GM12878 (cell line): ENCODE measurements at regions not wholly inside any gene's neighbourhood (a gene's known extent, or its start where the extent isn't known, plus 50 kb on each side); places are given as distances from the start of the nearest gene placed in this dataset.

ENCODE experiments used
- ATAC-seq: fragments of 200-7000 bp; cut with Tn5 transposase; 3 replicates; pipeline ENCODE4 v1.9.1; 2020; ENCODE audit warnings: mild to moderate bottlenecking, moderate library complexity
- BruUV-seq: library from RNA; stranded (reverse); fragments of 400-500 nt; replicated peaks from 2 replicates; lab custom pipeline; 2021; lab: Mats Ljungman, UMichigan
- CTCF ChIA-PET: fragments of 300-600 bp; sonication (Branson Sonifier 250); formaldehyde crosslinking; extraction: SDS; loops from one replicate; lab custom pipeline; 2021; ENCODE audit warnings: inconsistent platforms; lab: Yijun Ruan, JAX
- POLR2A ChIA-PET: fragments of 350-600 bp; formaldehyde crosslinking; extraction: SDS; loops from one replicate; lab custom pipeline; 2021; ENCODE audit warnings: inconsistent platforms; lab: Charles Lee
- RAD21 ChIA-PET: fragments of 300-600 bp; sonication (Branson Sonifier 250); formaldehyde crosslinking; loops from one replicate; lab custom pipeline; 2023; ENCODE audit warnings: antibody characterized with exemption; ENCODE audit not compliant: unreplicated experiment; lab: Charles Lee
- SMC1A ChIA-PET: fragments of 300-600 bp; sonication (Branson Sonifier 250); formaldehyde crosslinking; loops from one replicate; lab custom pipeline; 2023; ENCODE audit not compliant: unreplicated experiment, uncharacterized antibody; lab: Charles Lee
- DNase-seq: peaks from one replicate; pipeline ENCODE4 v3.0.0-alpha.2; 2011; ENCODE audit warnings: low read depth, low spot score
- FAIRE-seq: peaks from 3 replicates; lab custom pipeline; 2011; peaks lifted over from hg19 to GRCh38; lab: Jason Lieb, UNC
- H2AFZ ChIP-seq: 2 replicates; pipeline ENCODE4 v1.6.0; 2011; ENCODE audit warnings: low read depth, low read length, control low read depth; ENCODE audit not compliant: control insufficient read depth
- H3K27ac ChIP-seq: 2 replicates; pipeline ENCODE4 v1.5.1; 2011; ENCODE audit warnings: control low read depth; ENCODE audit not compliant: control insufficient read depth, insufficient read depth
- H3K27me3 ChIP-seq, 2 experiments: replicated peaks in 1 of 2; 2 replicates each; pipeline versions ENCODE4 v1.6.0 to v1.6.1; 2011; ENCODE audit warnings: low read length in 1 of 2; ENCODE audit not compliant: control insufficient read depth in 2 of 2, insufficient read depth in 2 of 2
- H3K36me3 ChIP-seq, 2 experiments: 2 replicates each; pipeline ENCODE4 v1.5.1; 2011; ENCODE audit warnings: low read length in 1 of 2; ENCODE audit not compliant: control insufficient read depth in 2 of 2, insufficient read depth in 2 of 2
- H3K4me1 ChIP-seq: 2 replicates; pipeline ENCODE4 v1.6.1; 2011; ENCODE audit warnings: mild to moderate bottlenecking, low read length, moderate library complexity, mixed read lengths; ENCODE audit not compliant: control insufficient read depth, insufficient read depth
- H3K4me2 ChIP-seq: 2 replicates; pipeline ENCODE4 v1.6.0; 2011; ENCODE audit warnings: control low read depth; ENCODE audit not compliant: control insufficient read depth, insufficient read depth
- H3K4me3 ChIP-seq: fragments of 200-600 bp; sonication (generic); 2 replicates; pipeline ENCODE4 v1.5.1; 2016
- H3K79me2 ChIP-seq: 2 replicates; pipeline ENCODE4 v1.6.0; 2011; ENCODE audit warnings: low read length; ENCODE audit not compliant: control insufficient read depth, insufficient read depth
- H3K9ac ChIP-seq: 2 replicates; pipeline ENCODE4 v1.8.0; 2011; ENCODE audit warnings: low read length, control low read depth, mixed read lengths; ENCODE audit not compliant: control insufficient read depth, insufficient read depth
- H3K9me3 ChIP-seq: replicated peaks from 3 replicates; pipeline ENCODE4 v1.5.1; 2011; ENCODE audit warnings: mild to moderate bottlenecking, low read length; ENCODE audit not compliant: control insufficient read depth, insufficient read depth
- H4K20me1 ChIP-seq: 2 replicates; pipeline ENCODE4 v1.6.0; 2011; ENCODE audit not compliant: control insufficient read depth, insufficient read depth
- ELK1 ChIP-seq: IDR thresholded peaks from 2 replicates; pipeline ENCODE4 v1.6.1; 2012; ENCODE audit warnings: low read depth, low read length, improper control_type of control experiment
- GATAD2B ChIP-seq: fragments of 450-650 bp; conservative IDR thresholded peaks from 2 replicates; pipeline ENCODE4 v1.6.1; 2017; ENCODE audit warnings: low read depth, mild to moderate bottlenecking, moderate library complexity
- MTA2 ChIP-seq: fragments of 450-650 bp; IDR thresholded peaks from 2 replicates; pipeline ENCODE4 v1.6.1; 2016; ENCODE audit warnings: low read depth, mild to moderate bottlenecking, moderate library complexity
- NFIC ChIP-seq: IDR thresholded peaks from 2 replicates; pipeline ENCODE4 v1.6.1; 2012; ENCODE audit warnings: low read depth, mild to moderate bottlenecking, inconsistent platforms, low read length, moderate library complexity
- RELA ChIP-seq: fragments of 450-650 bp; IDR thresholded peaks from 2 replicates; pipeline ENCODE4 v1.8.0; 2014; ENCODE audit warnings: borderline replicate concordance; ENCODE audit not compliant: partially characterized antibody
- SIN3A ChIP-seq: IDR thresholded peaks from 2 replicates; pipeline ENCODE4 v1.6.1; 2012; ENCODE audit warnings: low read depth, low read length, improper control_type of control experiment
- SIX5 ChIP-seq: IDR thresholded peaks from 2 replicates; pipeline ENCODE4 v1.6.1; 2011; ENCODE audit warnings: mild to moderate bottlenecking, low read depth, low read length, moderate library complexity; ENCODE audit not compliant: severe bottlenecking
- TARDBP ChIP-seq: IDR thresholded peaks from 2 replicates; pipeline ENCODE4 v1.6.1; 2016; ENCODE audit warnings: borderline replicate concordance
- TBL1XR1 ChIP-seq: IDR thresholded peaks from 2 replicates; pipeline ENCODE4 v1.6.1; 2012; ENCODE audit warnings: low read depth, low read length, improper control_type of control experiment
- ZNF217 ChIP-seq: fragments of 450-650 bp; IDR thresholded peaks from 2 replicates; pipeline ENCODE4 v1.6.1; 2017; ENCODE audit warnings: antibody characterized with exemption, mild to moderate bottlenecking
- ZNF24 ChIP-seq: fragments of 450-650 bp; IDR thresholded peaks from 2 replicates; pipeline ENCODE4 v1.6.1; 2017; ENCODE audit warnings: antibody characterized with exemption, mild to moderate bottlenecking
- ZNF274 ChIP-seq: IDR thresholded peaks from one replicate; pipeline ENCODE4 v1.8.0; 2011; ENCODE audit not compliant: insufficient read length, insufficient read depth
- WGBS: methylation state at CpG from one replicate; pipeline ENCODE4 v1.1.6; 2016; ENCODE audit warnings: low lambda C conversion rate; ENCODE audit not compliant: insufficient replicate concordance, insufficient coverage; ENCODE audit errors: missing lambda C conversion rate; 5-methylcytosine and 5-hydroxymethylcytosine counted together
- in situ Hi-C: fragments of 300-500 bp; cut with MboI; formaldehyde crosslinking; loops from 9 replicates; pipeline ENCODE4 v1.14.3; 2018; ENCODE audit warnings: mixed read lengths
- intact Hi-C: fragments of 100-400 bp; cut with micrococcal nuclease; formaldehyde crosslinking; loops from one replicate; pipeline ENCODE4 v1.14.2; 2022; ENCODE audit not compliant: unreplicated experiment
- TF ChIP-seq, protein P1 (sequence below): IDR thresholded peaks from 2 replicates; pipeline ENCODE4 v1.6.1; 2012; ENCODE audit warnings: mild to moderate bottlenecking, low read depth, low read length
- TF ChIP-seq, protein P2 (sequence below): fragments of 450-650 bp; IDR thresholded peaks from 2 replicates; pipeline ENCODE4 v1.6.1; 2017; ENCODE audit warnings: mild to moderate bottlenecking, moderate library complexity

- Histone ChIP-seq H2AFZ (no peak overlapping the region), H3K27ac (no peak overlapping the region), H3K9ac (no peak overlapping the region), H3K4me2 (no peak overlapping the region), H3K36me3 (no peaks in the 10 kb centered on the region), H4K20me1 (no peaks in the 10 kb centered on the region), H3K79me2 (no peaks in the 10 kb centered on the region), H3K27me3 (peaks cover 1 to 3% of the 10 kb centered on the region in 2 experiments; a peak in 3 of 4 replicates), H3K9me3 (no peaks in the 10 kb centered on the region), H3K4me3 (no peak overlapping the region), H3K4me1 (no peaks in the 10 kb centered on the region)
- intact Hi-C loops (no loop called here), in situ Hi-C loops (no loop called here)
- ATAC-seq (no peak), DNase-seq (no peak), FAIRE-seq (no peak)
- ChIA-PET POLR2A (no interaction called here), SMC1A (no interaction called here), CTCF (interaction anchor here (1.1 kb wide), 1 partner anchor 30 kb away, joined by 3 read pairs; no protein-coding TSS in a partner anchor), RAD21 (no interaction called here)
- 16% methylated on average over 5 of the region's 5 CpGs for WGBS
- no TSS peak for BruUV-seq
- TF ChIP-seq, protein P1, sequence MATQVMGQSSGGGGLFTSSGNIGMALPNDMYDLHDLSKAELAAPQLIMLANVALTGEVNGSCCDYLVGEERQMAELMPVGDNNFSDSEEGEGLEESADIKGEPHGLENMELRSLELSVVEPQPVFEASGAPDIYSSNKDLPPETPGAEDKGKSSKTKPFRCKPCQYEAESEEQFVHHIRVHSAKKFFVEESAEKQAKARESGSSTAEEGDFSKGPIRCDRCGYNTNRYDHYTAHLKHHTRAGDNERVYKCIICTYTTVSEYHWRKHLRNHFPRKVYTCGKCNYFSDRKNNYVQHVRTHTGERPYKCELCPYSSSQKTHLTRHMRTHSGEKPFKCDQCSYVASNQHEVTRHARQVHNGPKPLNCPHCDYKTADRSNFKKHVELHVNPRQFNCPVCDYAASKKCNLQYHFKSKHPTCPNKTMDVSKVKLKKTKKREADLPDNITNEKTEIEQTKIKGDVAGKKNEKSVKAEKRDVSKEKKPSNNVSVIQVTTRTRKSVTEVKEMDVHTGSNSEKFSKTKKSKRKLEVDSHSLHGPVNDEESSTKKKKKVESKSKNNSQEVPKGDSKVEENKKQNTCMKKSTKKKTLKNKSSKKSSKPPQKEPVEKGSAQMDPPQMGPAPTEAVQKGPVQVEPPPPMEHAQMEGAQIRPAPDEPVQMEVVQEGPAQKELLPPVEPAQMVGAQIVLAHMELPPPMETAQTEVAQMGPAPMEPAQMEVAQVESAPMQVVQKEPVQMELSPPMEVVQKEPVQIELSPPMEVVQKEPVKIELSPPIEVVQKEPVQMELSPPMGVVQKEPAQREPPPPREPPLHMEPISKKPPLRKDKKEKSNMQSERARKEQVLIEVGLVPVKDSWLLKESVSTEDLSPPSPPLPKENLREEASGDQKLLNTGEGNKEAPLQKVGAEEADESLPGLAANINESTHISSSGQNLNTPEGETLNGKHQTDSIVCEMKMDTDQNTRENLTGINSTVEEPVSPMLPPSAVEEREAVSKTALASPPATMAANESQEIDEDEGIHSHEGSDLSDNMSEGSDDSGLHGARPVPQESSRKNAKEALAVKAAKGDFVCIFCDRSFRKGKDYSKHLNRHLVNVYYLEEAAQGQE: no peak
- TF ChIP-seq GATAD2B (no peak), SIN3A (no peak), TARDBP (no peak), ZNF217 (no peak), ELK1 (no peak), SIX5 (no peak), TBL1XR1 (no peak), ZNF274 (no peak), RELA (no peak), ZNF24 (no peak), NFIC (no peak), MTA2 (no peak)
- TF ChIP-seq, protein P2, sequence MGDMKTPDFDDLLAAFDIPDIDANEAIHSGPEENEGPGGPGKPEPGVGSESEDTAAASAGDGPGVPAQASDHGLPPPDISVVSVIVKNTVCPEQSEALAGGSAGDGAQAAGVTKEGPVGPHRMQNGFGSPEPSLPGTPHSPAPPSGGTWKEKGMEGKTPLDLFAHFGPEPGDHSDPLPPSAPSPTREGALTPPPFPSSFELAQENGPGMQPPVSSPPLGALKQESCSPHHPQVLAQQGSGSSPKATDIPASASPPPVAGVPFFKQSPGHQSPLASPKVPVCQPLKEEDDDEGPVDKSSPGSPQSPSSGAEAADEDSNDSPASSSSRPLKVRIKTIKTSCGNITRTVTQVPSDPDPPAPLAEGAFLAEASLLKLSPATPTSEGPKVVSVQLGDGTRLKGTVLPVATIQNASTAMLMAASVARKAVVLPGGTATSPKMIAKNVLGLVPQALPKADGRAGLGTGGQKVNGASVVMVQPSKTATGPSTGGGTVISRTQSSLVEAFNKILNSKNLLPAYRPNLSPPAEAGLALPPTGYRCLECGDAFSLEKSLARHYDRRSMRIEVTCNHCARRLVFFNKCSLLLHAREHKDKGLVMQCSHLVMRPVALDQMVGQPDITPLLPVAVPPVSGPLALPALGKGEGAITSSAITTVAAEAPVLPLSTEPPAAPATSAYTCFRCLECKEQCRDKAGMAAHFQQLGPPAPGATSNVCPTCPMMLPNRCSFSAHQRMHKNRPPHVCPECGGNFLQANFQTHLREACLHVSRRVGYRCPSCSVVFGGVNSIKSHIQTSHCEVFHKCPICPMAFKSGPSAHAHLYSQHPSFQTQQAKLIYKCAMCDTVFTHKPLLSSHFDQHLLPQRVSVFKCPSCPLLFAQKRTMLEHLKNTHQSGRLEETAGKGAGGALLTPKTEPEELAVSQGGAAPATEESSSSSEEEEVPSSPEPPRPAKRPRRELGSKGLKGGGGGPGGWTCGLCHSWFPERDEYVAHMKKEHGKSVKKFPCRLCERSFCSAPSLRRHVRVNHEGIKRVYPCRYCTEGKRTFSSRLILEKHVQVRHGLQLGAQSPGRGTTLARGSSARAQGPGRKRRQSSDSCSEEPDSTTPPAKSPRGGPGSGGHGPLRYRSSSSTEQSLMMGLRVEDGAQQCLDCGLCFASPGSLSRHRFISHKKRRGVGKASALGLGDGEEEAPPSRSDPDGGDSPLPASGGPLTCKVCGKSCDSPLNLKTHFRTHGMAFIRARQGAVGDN: no peak
These were observed 175.6 kb upstream of the RASGRP1 start for GRCh38 chr15:38740206-38740605.
